Upper lobe of right lung (tissue), 1 donor: ENCODE measurements at regions not wholly inside any gene's neighbourhood (a gene's known extent, or its start where the extent isn't known, plus 50 kb on each side); places are given as distances from the start of the nearest gene placed in this dataset.
A peak's percentile ranks its signal among the peaks of the same experiment; 100 is the strongest.

Experiments
- ATAC-seq: fragments of 200-7000 bp; cut with Tn5 transposase; one replicate; pipeline ENCODE4 v1.9.1; 2020; ENCODE audit warnings: mild to moderate bottlenecking, moderate library complexity
- DNase-seq: peaks from one replicate; pipeline ENCODE4 v3.0.0-alpha.2; 2020
- H3K27ac ChIP-seq: fragments of 200-600 bp; one replicate; pipeline ENCODE4 v1.8.0; 2022
- H3K27me3 ChIP-seq: fragments of 200-600 bp; one replicate; pipeline ENCODE4 v1.8.0; 2022; ENCODE audit warnings: mild to moderate bottlenecking
- H3K36me3 ChIP-seq: fragments of 200-600 bp; one replicate; pipeline ENCODE4 v1.8.0; 2022
- H3K4me1 ChIP-seq: fragments of 200-600 bp; one replicate; pipeline ENCODE4 v1.8.0; 2022
- H3K4me3 ChIP-seq: fragments of 200-600 bp; one replicate; pipeline ENCODE4 v1.8.0; 2022; ENCODE audit warnings: mild to moderate bottlenecking
- H3K9me3 ChIP-seq: fragments of 200-600 bp; one replicate; pipeline ENCODE4 v1.8.0; 2022
- CTCF ChIP-seq: fragments of 200-600 bp; IDR thresholded peaks from one replicate; pipeline ENCODE4 v1.8.0; 2022; ENCODE audit warnings: antibody characterized with exemption
- intact Hi-C: fragments of 100-400 bp; cut with DNase I; formaldehyde crosslinking; loops from one replicate; pipeline ENCODE4 v1.11.0; 2022
- donor health status: DM: no; HTN: yes; CAD: no; lungs with severe emphysema.

GRCh38 chr2:75424936-75425619 lies 135.7 kb downstream of the EVA1A start:
- TF ChIP-seq CTCF = no peak
- H3K27me3 ChIP-seq = no peaks in the 10 kb centered on the region
- H3K4me1 ChIP-seq = no peaks in the 10 kb centered on the region
- no peaks in the 10 kb centered on the region for H3K36me3 ChIP-seq
- ATAC-seq (peak; percentile 85), DNase-seq (peak; percentile 62)
- no peak overlapping the region for H3K4me3 ChIP-seq
- intact Hi-C loops = no loop called here
- no peak overlapping the region for H3K27ac ChIP-seq
- no peaks in the 10 kb centered on the region for H3K9me3 ChIP-seq

GRCh38 chr2:75421986-75422385 lies 138.8 kb downstream of the EVA1A start:
- DNase-seq (no peak), ATAC-seq (no peak)
- Histone ChIP-seq H3K27me3 (no peaks in the 10 kb centered on the region), H3K27ac (no peak overlapping the region), H3K4me3 (no peak overlapping the region), H3K9me3 (no peaks in the 10 kb centered on the region), H3K4me1 (no peaks in the 10 kb centered on the region), H3K36me3 (no peaks in the 10 kb centered on the region)
- TF ChIP-seq CTCF = no peak
- intact Hi-C loops = no loop called here

- ATAC-seq (peak; percentile 35), DNase-seq (no peak)
- no peak for TF ChIP-seq CTCF
- Histone ChIP-seq H3K4me3 (peak overlapping the region; percentile 29), H3K4me1 (no peaks in the 10 kb centered on the region), H3K27ac (no peak overlapping the region), H3K9me3 (no peaks in the 10 kb centered on the region), H3K36me3 (no peaks in the 10 kb centered on the region), H3K27me3 (no peaks in the 10 kb centered on the region)
- intact Hi-C loops = no loop called here
Measured at GRCh38 chr2:75416420-75417342, 144.1 kb downstream of the EVA1A start.

GRCh38 chr2:75415731-75416130 lies 145.0 kb downstream of the EVA1A start:
- Histone ChIP-seq H3K4me3 (no peak overlapping the region), H3K36me3 (no peaks in the 10 kb centered on the region), H3K27me3 (no peaks in the 10 kb centered on the region), H3K4me1 (no peaks in the 10 kb centered on the region), H3K27ac (no peak overlapping the region), H3K9me3 (no peaks in the 10 kb centered on the region)
- no peak for TF ChIP-seq CTCF
- intact Hi-C loops = no loop called here
- ATAC-seq (no peak), DNase-seq (no peak)

- no peaks in the 10 kb centered on the region for H3K9me3 ChIP-seq
- no peak for DNase-seq
- H3K27me3 ChIP-seq = no peaks in the 10 kb centered on the region
- H3K4me3 ChIP-seq = no peak overlapping the region
- H3K4me1 ChIP-seq = no peaks in the 10 kb centered on the region
- TF ChIP-seq CTCF = no peak
- no peak for ATAC-seq
- no peaks in the 10 kb centered on the region for H3K36me3 ChIP-seq
- intact Hi-C loops = no loop called here
- H3K27ac ChIP-seq = no peak overlapping the region
Measured at GRCh38 chr2:75415111-75415626, 145.6 kb downstream of the EVA1A start.
